Esophagus squamous epithelium (tissue), 5 donors: ENCODE measurements at regions not wholly inside any gene's neighbourhood (a gene's known extent, or its start where the extent isn't known, plus 50 kb on each side); places are given as distances from the start of the nearest gene placed in this dataset.

Source experiments
- DNase-seq: peaks from one replicate; lab custom pipeline; 2025; lab: John Stamatoyannopoulos, UW
- H3K27ac ChIP-seq, 4 donors: fragments of 200-600 bp; sonication (generic); one replicate each; pipeline ENCODE4 v1.5.1; 2016 to 2019; ENCODE audit warnings: mild to moderate bottlenecking in 1 of 4
- H3K27me3 ChIP-seq, 4 donors: fragments of 200-600 bp; sonication (generic); 1 replicate in 3 of 4; 2 replicates in 1 of 4; pipeline versions ENCODE4 v1.5.1 to v1.6.0; 2017 to 2021; ENCODE audit warnings: antibody characterized with exemption in 1 of 4
- H3K36me3 ChIP-seq, 3 donors: fragments of 200-600 bp; sonication (generic); one replicate each; pipeline ENCODE4 v1.5.1; 2016 to 2019
- H3K4me1 ChIP-seq, 3 donors: fragments of 200-600 bp; sonication (generic); one replicate each; pipeline ENCODE4 v1.5.1; 2017 to 2019
- H3K4me3 ChIP-seq, 4 donors: fragments of 200-600 bp; sonication (generic); 1 replicate in 3 of 4; 2 replicates in 1 of 4; pipeline ENCODE4 v1.5.1; 2016 to 2019; ENCODE audit warnings: mild to moderate bottlenecking in 2 of 4, moderate library complexity in 1 of 4
- H3K9me3 ChIP-seq, 3 donors: fragments of 200-600 bp; sonication (generic); one replicate each; pipeline ENCODE4 v1.5.1; 2016 to 2019
- POLR2A ChIP-seq, 4 donors: fragments of 450-650 bp; IDR thresholded peaks; one replicate each; pipeline ENCODE4 v1.6.1; 2017; ENCODE audit warnings: antibody characterized with exemption in 4 of 4, mild to moderate bottlenecking in 4 of 4, moderate library complexity in 3 of 4
- WGBS, 2 donors: methylation state at CpG; one replicate each; pipeline ENCODE4 v1.1.5; 2018; 5-methylcytosine and 5-hydroxymethylcytosine counted together
- intact Hi-C: fragments of 100-400 bp; cut with DNase I; formaldehyde crosslinking; loops from one replicate; pipeline ENCODE4 v1.15.0; 2022
- TF ChIP-seq, protein P1 (sequence below), 6 experiments: fragments of 450-650 bp in 4 of 6; fragments of 200-600 bp in 2 of 6; sonication (generic) in 2 of 6; IDR thresholded peaks; one replicate each; pipeline ENCODE4 v1.5.1; 2016 to 2019; ENCODE audit warnings: antibody characterized with exemption in 6 of 6, mild to moderate bottlenecking in 4 of 6, moderate library complexity in 4 of 6
- donor health status: DM: yes; HTN: yes; CAD: no.

GRCh38 chr15:97085731-97086130 lies 755.2 kb downstream of the NR2F2 start:
- intact Hi-C loops, result no loop called here
- H3K4me1 ChIP-seq, result no peaks in the 10 kb centered on the region
- 70 to 71% methylated on average over 12 to 13 of the region's 13 CpGs for WGBS, 2 donors

DNA sequence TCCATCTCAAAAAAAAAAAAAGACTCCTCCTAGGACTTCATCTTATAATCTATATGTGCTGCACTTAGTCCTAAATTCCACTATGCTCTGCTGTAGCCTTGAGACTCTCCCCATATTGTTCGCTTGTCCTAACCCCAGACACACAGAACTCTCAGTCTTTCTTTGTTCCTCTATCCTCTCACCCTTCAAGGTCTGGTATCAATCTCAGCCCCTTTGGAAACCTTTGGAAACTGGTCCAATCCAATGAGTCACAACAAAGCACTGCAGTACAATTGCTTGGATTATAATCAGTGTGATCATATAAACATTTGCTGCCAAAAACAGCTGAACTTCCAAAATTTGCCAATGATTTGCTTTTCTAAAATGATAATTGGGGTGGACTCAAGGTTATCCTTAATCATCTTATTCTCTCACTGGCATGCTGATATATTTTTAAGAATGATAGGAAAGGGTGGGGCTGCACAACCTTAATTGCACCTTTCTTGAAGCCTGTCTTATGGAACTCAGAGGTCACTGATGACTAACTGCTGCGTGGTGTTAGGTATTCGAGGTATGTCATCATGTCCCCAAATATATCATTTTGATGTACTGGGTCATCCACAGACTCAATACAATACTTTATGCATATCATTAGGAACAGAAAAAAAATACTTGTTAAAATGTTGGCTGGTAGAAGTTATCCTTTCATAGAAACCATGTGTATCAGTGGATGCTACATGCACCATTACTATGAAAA lies 756.7 kb downstream of the NR2F2 start:
- intact Hi-C loops, result no loop called here
- H3K4me3 ChIP-seq, result no peak overlapping the region
- no peak for DNase-seq
- H3K36me3 ChIP-seq, result no peaks in the 10 kb centered on the region
- H3K27ac ChIP-seq, result no peak overlapping the region
- H3K4me1 ChIP-seq, result no peaks in the 10 kb centered on the region
- WGBS, 2 donors, result 50 to 58% methylated on average over 3 of the region's 3 CpGs
- no peaks in the 10 kb centered on the region for H3K9me3 ChIP-seq
- no peaks in the 10 kb centered on the region for H3K27me3 ChIP-seq
- no peak for TF ChIP-seq POLR2A (IDR thresholded peaks at IDR 0.05)
- TF ChIP-seq, protein P1, sequence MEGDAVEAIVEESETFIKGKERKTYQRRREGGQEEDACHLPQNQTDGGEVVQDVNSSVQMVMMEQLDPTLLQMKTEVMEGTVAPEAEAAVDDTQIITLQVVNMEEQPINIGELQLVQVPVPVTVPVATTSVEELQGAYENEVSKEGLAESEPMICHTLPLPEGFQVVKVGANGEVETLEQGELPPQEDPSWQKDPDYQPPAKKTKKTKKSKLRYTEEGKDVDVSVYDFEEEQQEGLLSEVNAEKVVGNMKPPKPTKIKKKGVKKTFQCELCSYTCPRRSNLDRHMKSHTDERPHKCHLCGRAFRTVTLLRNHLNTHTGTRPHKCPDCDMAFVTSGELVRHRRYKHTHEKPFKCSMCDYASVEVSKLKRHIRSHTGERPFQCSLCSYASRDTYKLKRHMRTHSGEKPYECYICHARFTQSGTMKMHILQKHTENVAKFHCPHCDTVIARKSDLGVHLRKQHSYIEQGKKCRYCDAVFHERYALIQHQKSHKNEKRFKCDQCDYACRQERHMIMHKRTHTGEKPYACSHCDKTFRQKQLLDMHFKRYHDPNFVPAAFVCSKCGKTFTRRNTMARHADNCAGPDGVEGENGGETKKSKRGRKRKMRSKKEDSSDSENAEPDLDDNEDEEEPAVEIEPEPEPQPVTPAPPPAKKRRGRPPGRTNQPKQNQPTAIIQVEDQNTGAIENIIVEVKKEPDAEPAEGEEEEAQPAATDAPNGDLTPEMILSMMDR (IDR thresholded peaks at IDR 0.05), result no peak

More at GRCh38 chr15:97085731-97086130, 755.2 kb downstream of the NR2F2 start:
- no peak overlapping the region for H3K27ac ChIP-seq
- H3K9me3 ChIP-seq, result no peaks in the 10 kb centered on the region
- H3K4me3 ChIP-seq, result no peak overlapping the region
- DNase-seq, result no peak
- H3K36me3 ChIP-seq, result no peaks in the 10 kb centered on the region
- H3K27me3 ChIP-seq, result no peaks in the 10 kb centered on the region
- TF ChIP-seq, protein P1 (IDR thresholded peaks at IDR 0.05), result no peak
- TF ChIP-seq POLR2A (IDR thresholded peaks at IDR 0.05), result no peak

DNA sequence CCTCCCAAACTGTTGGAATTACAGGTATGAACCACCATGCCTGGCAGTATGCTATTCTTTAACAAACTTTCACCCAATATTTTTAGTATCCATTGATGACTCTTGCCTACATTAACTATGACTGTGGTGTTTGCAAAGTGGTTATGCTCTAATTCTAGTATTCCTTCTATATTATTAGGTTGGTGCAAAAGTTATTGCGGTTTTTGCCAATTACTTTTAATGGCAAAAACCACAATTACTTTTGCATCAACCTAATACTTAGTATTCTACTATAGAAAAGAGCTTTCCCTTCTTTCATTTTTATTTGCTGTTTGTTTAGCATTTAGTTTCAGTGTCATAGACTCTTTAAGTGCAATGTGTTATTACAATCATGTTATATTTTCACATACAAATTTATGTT lies 760.6 kb downstream of the NR2F2 start:
- Histone ChIP-seq H3K9me3 (no peaks in the 10 kb centered on the region), H3K27ac (no peak overlapping the region), H3K36me3 (no peaks in the 10 kb centered on the region), H3K27me3 (no peaks in the 10 kb centered on the region), H3K4me3 (no peak overlapping the region), H3K4me1 (no peaks in the 10 kb centered on the region)
- intact Hi-C loops, result no loop called here
- no peak for DNase-seq
- 77 to 84% methylated on average over 1 of the region's 1 CpG for WGBS, 2 donors
- TF ChIP-seq, protein P1 (IDR thresholded peaks at IDR 0.05), result no peak
- TF ChIP-seq POLR2A (IDR thresholded peaks at IDR 0.05), result no peak

DNA sequence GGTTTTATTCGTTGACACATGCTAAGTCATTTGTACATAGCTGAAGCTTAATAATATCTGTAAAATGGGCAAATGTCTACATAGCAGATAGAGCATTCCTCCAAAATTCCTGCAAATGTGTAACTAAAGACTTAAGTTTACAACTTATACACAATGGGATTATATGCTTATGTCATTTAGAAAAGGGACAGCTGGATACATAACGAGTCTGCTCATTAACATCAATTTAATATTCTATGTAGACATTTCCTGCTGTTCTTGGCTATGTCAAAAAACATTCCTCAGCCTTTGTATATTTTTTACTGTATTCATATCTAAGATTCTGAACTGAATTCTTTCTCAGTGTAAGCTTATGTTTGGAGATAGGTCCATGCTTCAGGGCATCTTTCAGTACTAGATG lies 762.2 kb downstream of the NR2F2 start:
- H3K4me1 ChIP-seq, result no peaks in the 10 kb centered on the region
- H3K9me3 ChIP-seq, result no peaks in the 10 kb centered on the region
- no peak overlapping the region for H3K27ac ChIP-seq
- TF ChIP-seq, protein P1 (IDR thresholded peaks at IDR 0.05), result no peak
- no peak for TF ChIP-seq POLR2A (IDR thresholded peaks at IDR 0.05)
- DNase-seq, result no peak
- H3K27me3 ChIP-seq, result no peaks in the 10 kb centered on the region
- intact Hi-C loops, result no loop called here
- no peak overlapping the region for H3K4me3 ChIP-seq
- WGBS, 2 donors, result 51 to 56% methylated on average over 2 of the region's 2 CpGs
- H3K36me3 ChIP-seq, result no peaks in the 10 kb centered on the region

GRCh38 chr15:97096303-97096835 lies 765.9 kb downstream of the NR2F2 start:
- H3K36me3 ChIP-seq, result no peaks in the 10 kb centered on the region
- no peaks in the 10 kb centered on the region for H3K4me1 ChIP-seq
- DNase-seq, result no peak
- H3K4me3 ChIP-seq, result no peak overlapping the region
- intact Hi-C loops, result no loop called here
- no peaks in the 10 kb centered on the region for H3K27me3 ChIP-seq
- no peaks in the 10 kb centered on the region for H3K9me3 ChIP-seq
- no peak for TF ChIP-seq POLR2A (IDR thresholded peaks at IDR 0.05)
- TF ChIP-seq, protein P1 (IDR thresholded peaks at IDR 0.05), result no peak
- H3K27ac ChIP-seq, result no peak overlapping the region
- 26 to 43% methylated on average over 2 of the region's 2 CpGs for WGBS, 2 donors
